Ectodermal cell (in vitro differentiated cells): ENCODE measurements at regions not wholly inside any gene's neighbourhood (a gene's known extent, or its start where the extent isn't known, plus 50 kb on each side); places are given as distances from the start of the nearest gene placed in this dataset.

Experiments used
- H3K27ac ChIP-seq: 2 replicates; pipeline ENCODE4 v1.7.0; 2013; ENCODE audit warnings: mild to moderate bottlenecking, low read depth, low read length; ENCODE audit not compliant: insufficient read depth, poor library complexity, severe bottlenecking
- H3K27me3 ChIP-seq: 2 replicates; pipeline ENCODE4 v1.7.0; 2013; ENCODE audit warnings: mild to moderate bottlenecking, low read length; ENCODE audit not compliant: insufficient read depth, control insufficient read depth, poor library complexity, severe bottlenecking
- H3K36me3 ChIP-seq: one replicate; pipeline ENCODE4 v1.7.0; 2013; ENCODE audit warnings: low read length; ENCODE audit not compliant: control insufficient read depth, insufficient read depth
- H3K4me1 ChIP-seq: one replicate; pipeline ENCODE4 v1.7.0; 2013; ENCODE audit warnings: low read length; ENCODE audit not compliant: control insufficient read depth, insufficient read depth
- H3K4me3 ChIP-seq: 2 replicates; pipeline ENCODE4 v1.7.0; 2013; ENCODE audit warnings: low read depth, low read length, control low read depth; ENCODE audit not compliant: insufficient read depth
- H3K9me3 ChIP-seq: 2 replicates; pipeline ENCODE4 v1.7.0; 2013; ENCODE audit warnings: mild to moderate bottlenecking, low read length, moderate library complexity; ENCODE audit not compliant: control insufficient read depth
- WGBS, 2 experiments: methylation state at CpG; one replicate each; pipeline ENCODE4 v1.1.7; 2013; ENCODE audit warnings: missing lambda C conversion rate in 2 of 2; 5-methylcytosine and 5-hydroxymethylcytosine counted together

DNA sequence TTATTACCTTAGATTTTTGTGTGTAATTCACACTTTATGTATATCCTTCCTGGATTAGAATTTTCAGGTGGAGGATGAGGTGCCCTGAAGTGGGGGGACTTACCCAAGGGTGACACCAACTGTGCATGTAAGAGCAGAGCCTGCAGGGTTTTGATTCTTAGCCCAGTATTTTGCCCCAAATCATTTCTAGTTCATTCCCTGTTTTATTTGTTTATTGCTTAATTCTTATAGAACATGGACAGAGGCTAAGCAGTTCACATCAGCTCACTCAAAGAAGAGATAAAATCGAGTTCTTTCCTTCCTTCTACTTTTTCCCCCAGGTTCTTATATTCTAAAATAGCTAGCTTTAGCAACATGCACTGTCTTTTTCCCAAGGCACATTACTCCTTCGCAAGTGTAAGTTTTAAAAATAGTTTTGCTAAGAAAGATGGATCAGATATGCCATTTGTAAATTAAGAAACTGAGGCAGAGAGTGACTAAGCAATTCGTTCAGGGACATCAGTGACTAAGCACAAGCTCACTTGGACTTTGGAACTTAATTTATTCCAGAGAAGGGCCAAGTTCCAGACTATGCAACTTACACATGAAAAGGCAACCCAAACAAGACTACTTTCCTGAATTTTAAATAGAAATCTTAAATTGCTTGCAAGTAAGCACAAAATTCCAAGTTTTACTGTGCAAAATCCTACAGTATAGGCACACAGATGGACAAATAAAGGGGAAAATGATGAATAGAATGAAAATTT is 427.9 kb upstream of the POU3F3 start:
- Histone ChIP-seq H3K27ac (no peak overlapping the region), H3K4me1 (no peaks in the 10 kb centered on the region), H3K4me3 (no peak overlapping the region), H3K9me3 (no peaks in the 10 kb centered on the region), H3K36me3 (no peaks in the 10 kb centered on the region), H3K27me3 (no peaks in the 10 kb centered on the region)
- WGBS, 2 experiments: 89 to 92% methylated on average over 3 of the region's 3 CpGs

DNA sequence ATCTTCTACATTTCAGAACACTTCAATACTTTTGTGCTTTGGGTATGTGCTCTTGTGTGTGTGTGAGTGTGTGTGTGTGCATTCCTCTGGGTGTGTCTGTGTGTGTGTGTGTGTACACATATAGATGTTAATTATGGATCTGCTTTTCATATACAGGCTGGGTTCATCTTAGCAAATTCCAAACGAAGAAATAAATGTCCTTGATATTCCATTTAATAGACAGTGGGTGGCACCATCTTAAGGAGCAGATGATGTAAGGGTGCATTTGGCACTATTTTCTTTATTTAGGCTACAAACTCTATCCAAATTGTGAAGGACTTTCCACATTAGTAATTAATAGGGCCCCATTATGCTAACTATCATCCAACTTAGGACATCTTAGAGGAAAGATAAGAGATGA is 425.8 kb upstream of the POU3F3 start:
- no peaks in the 10 kb centered on the region for H3K9me3 ChIP-seq
- no peaks in the 10 kb centered on the region for H3K36me3 ChIP-seq
- H3K27ac ChIP-seq: no peak overlapping the region
- no peaks in the 10 kb centered on the region for H3K27me3 ChIP-seq
- H3K4me1 ChIP-seq: no peaks in the 10 kb centered on the region
- no peak overlapping the region for H3K4me3 ChIP-seq
- 89% methylated on average over 1 of the region's 1 CpG; no CpG with 5 or more reads in 1 of the 2 experiments for WGBS, 2 experiments

DNA sequence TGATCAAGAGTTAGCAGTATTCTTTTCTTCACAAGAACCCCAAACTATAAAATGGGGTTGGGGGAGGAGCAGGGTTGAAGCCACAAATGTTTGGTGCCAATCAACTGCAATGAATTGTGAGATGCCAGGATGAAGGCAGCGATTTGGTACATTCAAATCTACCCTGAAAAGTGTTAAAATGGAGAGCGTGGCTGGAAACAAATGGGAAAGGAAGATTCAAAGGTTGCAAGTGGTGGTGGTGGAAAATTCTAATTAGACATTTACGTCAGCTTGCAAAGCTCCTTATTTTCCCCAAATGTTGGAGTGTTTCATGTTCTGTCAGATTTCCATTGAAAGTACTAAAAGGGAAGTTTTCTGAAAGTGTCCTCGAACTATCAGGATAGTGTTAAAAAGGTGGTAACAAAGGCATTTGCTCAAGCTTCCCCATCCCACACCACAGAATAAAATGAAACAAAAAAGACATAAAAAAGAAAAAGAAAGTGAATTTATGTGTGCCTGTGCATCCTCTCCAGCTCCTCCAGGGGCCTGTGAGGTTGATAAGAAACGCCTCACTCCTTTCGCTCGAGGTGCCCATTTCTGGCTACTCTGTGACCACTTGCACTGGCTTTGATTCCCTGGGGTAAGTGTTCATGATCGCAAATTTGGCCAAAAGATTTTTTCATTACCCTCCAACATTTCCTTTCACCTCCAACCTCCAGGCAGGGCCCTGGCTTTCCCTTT is 424.1 kb upstream of the POU3F3 start:
- no peaks in the 10 kb centered on the region for H3K36me3 ChIP-seq
- H3K4me1 ChIP-seq: peaks cover 4% of the 10 kb centered on the region
- 94% methylated on average over 7 of the region's 8 CpGs for WGBS, 2 experiments
- no peaks in the 10 kb centered on the region for H3K27me3 ChIP-seq
- no peak overlapping the region for H3K27ac ChIP-seq
- no peak overlapping the region for H3K4me3 ChIP-seq
- H3K9me3 ChIP-seq: no peaks in the 10 kb centered on the region

DNA sequence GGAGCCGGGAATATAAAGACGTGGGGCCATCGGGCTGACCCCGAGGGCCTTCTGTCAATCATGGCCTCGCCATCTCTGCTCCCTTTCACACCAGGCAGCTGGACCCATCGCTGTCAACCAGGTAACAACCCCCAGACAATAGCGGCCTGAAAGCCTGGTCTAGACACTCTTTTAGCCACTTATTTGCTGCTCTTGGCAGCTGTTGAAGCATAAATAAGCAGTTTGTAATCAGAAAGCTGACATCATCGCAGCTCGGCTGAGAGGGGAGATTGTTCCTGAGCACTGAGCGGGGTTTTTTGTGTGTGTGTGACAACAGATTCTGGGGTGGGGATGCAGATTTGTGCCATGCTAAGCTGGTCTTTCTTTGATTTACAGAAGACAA is 423.6 kb upstream of the POU3F3 start:
- WGBS, 2 experiments: 75% methylated on average over 10 of the region's 10 CpGs
- Histone ChIP-seq H3K4me1 (peaks cover 7% of the 10 kb centered on the region), H3K27me3 (no peaks in the 10 kb centered on the region), H3K4me3 (no peak overlapping the region), H3K36me3 (no peaks in the 10 kb centered on the region), H3K9me3 (no peaks in the 10 kb centered on the region), H3K27ac (no peak overlapping the region)

DNA sequence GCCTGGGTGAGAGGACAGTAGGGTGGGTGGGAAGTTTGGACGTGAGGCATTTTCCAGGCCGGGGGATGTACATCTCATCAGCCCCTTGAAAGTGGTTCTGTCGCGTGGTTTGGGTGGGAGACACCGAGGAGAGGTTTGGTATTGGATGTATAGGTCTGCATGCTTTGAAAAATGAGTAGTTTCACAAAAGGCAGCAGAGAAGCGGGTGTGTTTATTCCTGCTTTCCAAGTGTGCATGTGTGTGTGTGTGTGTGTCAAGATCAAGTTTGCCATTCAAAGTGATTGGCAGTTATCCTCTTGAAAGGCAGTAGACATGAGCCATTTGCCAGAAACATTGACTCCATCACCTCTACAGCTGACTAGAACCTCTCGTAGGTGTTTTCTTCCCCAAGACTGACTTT is 423.1 kb upstream of the POU3F3 start:
- Histone ChIP-seq H3K4me3 (no peak overlapping the region), H3K36me3 (no peaks in the 10 kb centered on the region), H3K27me3 (no peaks in the 10 kb centered on the region), H3K27ac (no peak overlapping the region), H3K9me3 (no peaks in the 10 kb centered on the region), H3K4me1 (peaks cover 7% of the 10 kb centered on the region)
- 92 to 93% methylated on average over 6 to 7 of the region's 7 CpGs for WGBS, 2 experiments

DNA sequence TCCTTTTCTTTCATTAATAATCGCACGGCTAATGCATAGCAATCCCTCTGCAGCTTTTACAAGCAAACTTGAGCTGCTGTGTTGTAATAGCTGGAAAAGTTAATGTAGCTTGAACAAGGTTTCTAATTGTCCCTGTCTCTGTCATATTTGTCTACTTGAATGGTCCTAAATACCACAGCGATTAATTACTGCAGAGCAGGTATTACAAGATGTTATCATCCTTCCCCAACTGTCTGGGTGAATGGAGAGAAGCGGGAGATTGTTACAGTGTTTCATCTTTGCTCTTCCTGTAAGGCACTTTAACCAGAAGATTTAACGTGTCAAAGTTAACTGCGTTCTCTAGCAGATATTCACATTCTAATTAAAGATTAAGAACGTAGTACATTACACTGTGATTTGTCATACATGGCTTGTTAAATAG is 422.2 kb upstream of the POU3F3 start:
- Histone ChIP-seq H3K27me3 (no peaks in the 10 kb centered on the region), H3K4me1 (peaks cover 7% of the 10 kb centered on the region), H3K36me3 (no peaks in the 10 kb centered on the region), H3K27ac (no peak overlapping the region), H3K4me3 (no peak overlapping the region), H3K9me3 (no peaks in the 10 kb centered on the region)
- 88 to 95% methylated on average over 7 of the region's 7 CpGs for WGBS, 2 experiments

DNA sequence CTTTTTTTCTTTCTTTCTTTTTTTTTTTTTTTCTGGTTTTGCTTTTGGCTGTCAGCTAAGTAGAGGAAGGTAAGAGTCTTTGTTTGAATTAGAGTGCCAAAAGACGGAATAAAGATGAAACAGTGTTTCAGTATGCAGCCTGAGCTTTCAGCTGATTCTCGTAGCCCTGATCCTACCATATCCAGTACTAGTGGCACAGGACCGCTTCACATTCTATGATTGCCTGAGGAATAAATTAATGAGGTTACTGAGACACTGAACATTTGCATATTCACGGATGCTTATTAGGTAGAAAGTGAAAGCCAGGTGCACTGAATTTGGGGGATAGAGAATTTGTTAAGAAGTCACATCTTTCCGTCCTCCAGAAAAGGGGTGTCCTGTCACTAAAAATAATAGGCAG is 421.5 kb upstream of the POU3F3 start:
- no peak overlapping the region for H3K4me3 ChIP-seq
- H3K4me1 ChIP-seq: peaks cover 7% of the 10 kb centered on the region
- H3K36me3 ChIP-seq: no peaks in the 10 kb centered on the region
- WGBS, 2 experiments: 86 to 89% methylated on average over 5 of the region's 5 CpGs
- H3K27me3 ChIP-seq: no peaks in the 10 kb centered on the region
- H3K27ac ChIP-seq: no peak overlapping the region
- no peaks in the 10 kb centered on the region for H3K9me3 ChIP-seq

DNA sequence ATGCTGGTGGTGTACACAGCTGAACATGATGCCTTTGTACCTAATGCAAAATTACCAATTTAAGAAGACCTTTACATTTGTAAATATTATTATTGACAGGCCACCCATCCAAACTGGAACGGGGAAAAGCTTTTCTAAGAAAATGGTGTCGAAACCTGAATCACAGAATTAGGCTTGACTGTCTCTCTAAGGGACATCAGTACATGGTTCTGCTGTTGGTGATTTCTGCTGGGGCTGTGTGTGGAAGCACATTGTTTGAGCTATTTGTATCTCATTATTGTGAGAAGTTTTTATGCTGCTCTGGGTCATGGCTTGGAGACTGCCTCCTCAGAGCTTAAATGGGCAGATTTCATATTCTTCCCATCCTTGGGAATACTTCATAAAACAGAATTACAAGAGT is 420.9 kb upstream of the POU3F3 start:
- no peaks in the 10 kb centered on the region for H3K36me3 ChIP-seq
- no peaks in the 10 kb centered on the region for H3K27me3 ChIP-seq
- no peaks in the 10 kb centered on the region for H3K9me3 ChIP-seq
- H3K4me3 ChIP-seq: no peak overlapping the region
- peaks cover 7% of the 10 kb centered on the region for H3K4me1 ChIP-seq
- WGBS, 2 experiments: 93 to 95% methylated on average over 2 of the region's 2 CpGs
- H3K27ac ChIP-seq: no peak overlapping the region

DNA sequence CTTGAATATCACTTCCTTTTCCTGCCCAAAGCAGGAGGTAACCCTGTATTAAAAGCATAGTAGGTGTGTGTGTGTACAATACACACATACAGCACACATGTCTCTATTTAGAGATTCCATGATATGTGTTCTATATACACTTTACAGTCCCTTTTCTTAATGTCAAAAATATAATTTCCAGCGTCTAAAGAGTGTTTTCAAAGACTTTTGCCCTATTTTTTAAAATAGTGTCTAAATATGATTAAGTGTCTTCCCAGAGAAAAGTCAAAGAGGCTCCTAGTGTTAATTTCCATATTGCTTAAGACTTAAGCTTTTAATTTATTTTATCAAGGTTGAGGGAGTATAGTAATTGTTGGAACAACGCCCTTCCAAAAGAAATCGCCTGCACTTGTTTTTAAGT is 420.3 kb upstream of the POU3F3 start:
- H3K4me1 ChIP-seq: peaks cover 7% of the 10 kb centered on the region
- H3K36me3 ChIP-seq: no peaks in the 10 kb centered on the region
- no peaks in the 10 kb centered on the region for H3K27me3 ChIP-seq
- no peak overlapping the region for H3K27ac ChIP-seq
- no peaks in the 10 kb centered on the region for H3K9me3 ChIP-seq
- no peak overlapping the region for H3K4me3 ChIP-seq
- WGBS, 2 experiments: 100% methylated on average over 2 of the region's 3 CpGs; no CpG with 5 or more reads in 1 of the 2 experiments

DNA sequence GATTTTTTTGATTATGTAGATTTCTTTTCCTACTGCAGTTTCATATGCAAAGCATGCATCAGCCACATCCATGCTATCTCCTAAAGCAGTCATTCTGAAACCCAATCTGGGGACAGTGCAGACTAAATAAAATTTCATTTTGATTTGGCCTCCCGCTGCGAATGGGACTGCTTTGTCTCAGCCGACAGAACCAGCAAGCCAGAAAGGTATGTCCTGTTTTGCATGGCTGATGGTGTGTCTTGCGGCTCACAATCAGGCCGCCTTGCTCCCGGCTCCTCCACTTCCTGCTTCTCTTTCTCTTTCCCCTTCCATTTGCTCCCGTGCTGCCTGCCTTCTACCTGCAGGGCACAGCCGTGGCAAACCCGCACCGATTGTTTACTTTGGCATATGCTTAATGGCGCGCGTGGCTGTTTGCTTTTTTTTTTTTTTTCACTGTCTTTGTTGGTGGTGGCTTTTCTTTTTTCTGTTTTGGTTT is 419.6 kb upstream of the POU3F3 start:
- H3K9me3 ChIP-seq: no peaks in the 10 kb centered on the region
- 7 to 8% methylated on average over 13 of the region's 13 CpGs for WGBS, 2 experiments
- H3K4me3 ChIP-seq: no peak overlapping the region
- peaks cover 7% of the 10 kb centered on the region for H3K4me1 ChIP-seq
- H3K27me3 ChIP-seq: no peaks in the 10 kb centered on the region
- no peaks in the 10 kb centered on the region for H3K36me3 ChIP-seq
- no peak overlapping the region for H3K27ac ChIP-seq
